Activated CD8-positive, alpha-beta T cell treated with anti-CD3 and anti-CD28 coated beads for 36 hours (primary cell): ENCODE measurements at regions not wholly inside any gene's neighbourhood (a gene's known extent, or its start where the extent isn't known, plus 50 kb on each side); places are given as distances from the start of the nearest gene placed in this dataset.

ENCODE experiments used
- ATAC-seq: fragments of 200-7000 bp; cut with Tn5 transposase; one replicate; pipeline ENCODE4 v1.10.0; 2021; ENCODE audit warnings: mild to moderate bottlenecking, moderate library complexity
- CTCF ChIA-PET: fragments of 350-600 bp; sonication (Branson Sonifier 250); formaldehyde crosslinking; loops from one replicate; lab custom pipeline; 2021; ENCODE audit warnings: antibody characterized with exemption; lab: Charles Lee
- POLR2A ChIA-PET: fragments of 350-600 bp; sonication (Branson Sonifier 250); formaldehyde crosslinking; loops from one replicate; lab custom pipeline; 2021; ENCODE audit warnings: antibody characterized with exemption; lab: Charles Lee
- DNase-seq: peaks from one replicate; pipeline ENCODE4 v3.0.0-alpha.2; 2020
- H3K27ac Mint-ChIP-seq: one replicate; pipeline ENCODE4 v1.8.0; 2021; ENCODE audit warnings: mild to moderate bottlenecking, mixed read lengths
- H3K27me3 Mint-ChIP-seq: one replicate; pipeline ENCODE4 v1.8.0; 2021; ENCODE audit warnings: mixed read lengths
- H3K36me3 Mint-ChIP-seq: one replicate; pipeline ENCODE4 v1.8.0; 2021; ENCODE audit warnings: low read depth, mixed read lengths
- H3K4me1 Mint-ChIP-seq: one replicate; pipeline ENCODE4 v1.8.0; 2021; ENCODE audit warnings: low read depth, mixed read lengths
- H3K4me3 Mint-ChIP-seq: one replicate; pipeline ENCODE4 v1.8.0; 2021; ENCODE audit warnings: mild to moderate bottlenecking, moderate library complexity, mixed read lengths
- H3K9me3 Mint-ChIP-seq: one replicate; pipeline ENCODE4 v1.8.0; 2021; ENCODE audit warnings: mixed read lengths
- CTCF ChIP-seq: fragments of 200-600 bp; IDR thresholded peaks from one replicate; pipeline ENCODE4 v1.8.0; 2022; ENCODE audit warnings: antibody characterized with exemption, mild to moderate bottlenecking
- intact Hi-C: fragments of 100-400 bp; cut with micrococcal nuclease; formaldehyde crosslinking; loops from one replicate; pipeline ENCODE4 v1.10.0; 2022

GRCh38 chr13:87736849-87737385 lies 65.7 kb downstream of the SLITRK5 start:
- Mint-ChIP-seq H3K27ac (no peak overlapping the region), H3K9me3 (peaks cover 6% of the 10 kb centered on the region), H3K36me3 (no peaks in the 10 kb centered on the region), H3K4me1 (no peaks in the 10 kb centered on the region), H3K4me3 (no peak overlapping the region), H3K27me3 (no peaks in the 10 kb centered on the region)
- no peak for DNase-seq
- ChIA-PET CTCF (no interaction called here), POLR2A (no interaction called here)
- ATAC-seq: no peak
- TF ChIP-seq CTCF: no peak
- intact Hi-C loops: no loop called here

- no peaks in the 10 kb centered on the region for H3K27me3 Mint-ChIP-seq
- intact Hi-C loops: no loop called here
- H3K36me3 Mint-ChIP-seq: no peaks in the 10 kb centered on the region
- ChIA-PET CTCF (no interaction called here), POLR2A (no interaction called here)
- no peaks in the 10 kb centered on the region for H3K9me3 Mint-ChIP-seq
- no peak for TF ChIP-seq CTCF
- no peak overlapping the region for H3K4me3 Mint-ChIP-seq
- ATAC-seq (no peak), DNase-seq (no peak)
- H3K4me1 Mint-ChIP-seq: no peaks in the 10 kb centered on the region
- H3K27ac Mint-ChIP-seq: no peak overlapping the region
Measured at GRCh38 chr13:87754097-87754496, 82.9 kb downstream of the SLITRK5 start.

- POLR2A ChIA-PET: no interaction called here
Measured at GRCh38 chr13:87769445-87769844, 98.3 kb downstream of the SLITRK5 start.

GRCh38 chr13:87777387-87777786 lies 106.2 kb downstream of the SLITRK5 start:
- Mint-ChIP-seq H3K27me3 (no peaks in the 10 kb centered on the region), H3K27ac (no peak overlapping the region), H3K9me3 (no peaks in the 10 kb centered on the region), H3K36me3 (no peaks in the 10 kb centered on the region), H3K4me1 (no peaks in the 10 kb centered on the region), H3K4me3 (no peak overlapping the region)
- ChIA-PET POLR2A (no interaction called here), CTCF (no interaction called here)
- TF ChIP-seq CTCF: no peak
- intact Hi-C loops: no loop called here
- no peak for DNase-seq
- no peak for ATAC-seq

More at GRCh38 chr13:87769445-87769844, 98.3 kb downstream of the SLITRK5 start:
- Mint-ChIP-seq H3K4me3 (no peak overlapping the region), H3K9me3 (peaks cover 2% of the 10 kb centered on the region), H3K27me3 (no peaks in the 10 kb centered on the region), H3K4me1 (no peaks in the 10 kb centered on the region), H3K27ac (no peak overlapping the region), H3K36me3 (no peaks in the 10 kb centered on the region)
- CTCF ChIA-PET: no interaction called here
- intact Hi-C loops: no loop called here
- TF ChIP-seq CTCF: no peak
- ATAC-seq (no peak), DNase-seq (no peak)

GRCh38 chr13:87778128-87778527 lies 107.0 kb downstream of the SLITRK5 start:
- intact Hi-C loops: no loop called here
- TF ChIP-seq CTCF: no peak
- Mint-ChIP-seq H3K4me3 (no peak overlapping the region), H3K4me1 (no peaks in the 10 kb centered on the region), H3K9me3 (no peaks in the 10 kb centered on the region), H3K27ac (no peak overlapping the region), H3K27me3 (no peaks in the 10 kb centered on the region), H3K36me3 (no peaks in the 10 kb centered on the region)
- ATAC-seq: no peak
- ChIA-PET POLR2A (no interaction called here), CTCF (no interaction called here)
- DNase-seq: no peak
